GM18873 (cell line): ENCODE measurements at regions not wholly inside any gene's neighbourhood (a gene's known extent, or its start where the extent isn't known, plus 50 kb on each side); places are given as distances from the start of the nearest gene placed in this dataset.

Experiments used
- ATAC-seq: cut with Tn5 transposase; IDR thresholded peaks from one replicate; pipeline ENCODE4 v1.9.1; 2021; ENCODE audit warnings: mild to moderate bottlenecking, moderate library complexity, moderate number of reproducible peaks; ENCODE audit not compliant: unreplicated experiment, low FRiP score

DNA sequence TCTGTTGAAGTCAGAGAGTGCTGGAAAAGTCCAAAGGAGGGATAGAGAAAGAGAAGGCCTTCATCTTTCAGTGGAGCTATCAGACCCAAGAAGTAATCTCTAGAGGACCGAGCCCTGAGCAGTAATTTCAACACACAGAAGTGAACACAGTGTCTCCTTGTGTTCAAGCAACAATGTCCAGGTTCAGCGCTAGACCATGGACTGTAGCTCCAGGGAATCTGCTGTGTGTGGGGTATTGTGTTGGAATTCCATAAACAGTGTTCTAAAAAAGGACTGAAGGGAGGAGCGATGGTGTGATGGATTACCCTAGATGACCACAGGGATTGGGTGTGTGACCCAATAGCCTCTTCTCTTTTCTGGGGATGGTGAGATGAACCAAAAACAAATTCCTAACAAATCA lies 165.9 kb downstream of the BLID start:
- no peak for ATAC-seq

DNA sequence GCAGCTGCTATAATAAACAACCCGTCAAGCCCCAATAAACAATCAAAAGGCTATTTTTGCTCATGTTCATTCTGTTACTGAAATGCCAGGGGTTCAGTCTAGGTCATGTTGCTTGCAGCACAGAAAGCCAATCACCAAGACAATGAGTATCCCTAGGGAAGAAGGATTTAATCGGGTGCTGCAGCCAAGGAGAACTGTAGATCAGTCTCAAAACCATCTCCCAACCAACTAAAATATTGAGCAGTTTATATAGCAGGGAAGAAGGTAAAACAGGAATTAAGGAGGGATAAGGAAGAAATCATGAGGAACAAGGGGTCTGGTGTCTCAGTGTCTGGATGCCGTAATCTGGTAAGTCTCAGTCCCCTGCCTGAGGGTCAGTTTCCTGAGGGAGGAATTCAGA lies 169.5 kb downstream of the BLID start:
- no peak for ATAC-seq

DNA sequence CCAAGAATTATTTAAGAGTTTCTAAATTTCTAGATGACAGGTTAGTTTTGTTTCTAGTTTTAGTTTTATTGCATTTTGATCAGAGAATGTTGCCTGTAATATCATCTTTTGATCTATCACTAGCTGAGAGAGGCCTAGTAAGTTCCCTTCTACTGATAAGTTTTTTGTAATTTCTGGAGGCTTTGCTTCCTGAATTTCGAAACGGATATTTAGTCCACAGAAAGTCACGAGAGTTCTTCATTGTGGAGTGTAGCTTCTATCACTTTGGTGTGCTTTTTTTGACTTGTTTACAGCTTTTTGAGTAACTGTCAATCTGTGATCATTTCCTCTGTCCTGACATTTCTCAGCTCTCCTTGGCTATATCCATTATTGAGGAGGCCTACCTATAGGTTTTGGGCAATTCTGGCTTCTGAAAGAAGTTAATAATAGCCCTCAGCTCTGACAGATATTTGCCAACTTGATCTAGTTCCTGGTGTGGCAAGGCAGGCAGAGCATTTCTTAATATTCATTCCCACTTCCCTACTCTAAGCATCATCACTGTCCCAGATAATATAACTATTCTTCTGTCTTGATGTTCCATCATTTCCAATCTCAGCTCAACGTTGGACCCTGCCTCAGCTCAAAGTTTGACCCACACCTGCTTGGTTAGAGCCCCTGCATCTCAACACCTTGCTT lies 171.3 kb downstream of the BLID start:
- ATAC-seq, result no peak

DNA sequence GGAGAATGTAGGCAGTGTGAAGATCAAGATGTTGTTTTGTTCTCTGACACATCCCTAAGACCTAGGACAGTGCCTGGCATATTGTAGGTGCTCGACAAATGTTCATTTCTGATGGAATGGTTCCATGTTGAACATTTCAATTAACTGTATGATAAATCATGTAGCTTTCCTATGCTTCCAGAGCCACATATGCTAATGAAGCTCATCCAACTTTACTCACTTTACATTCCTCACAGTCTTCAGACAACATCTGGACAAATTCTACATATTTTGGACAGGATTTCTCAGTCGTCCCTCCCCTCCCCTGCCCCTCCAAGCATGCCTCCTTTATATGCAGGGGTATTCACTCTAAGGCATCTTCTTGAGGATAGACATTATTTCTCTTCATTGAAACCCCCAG lies 177.9 kb downstream of the BLID start:
- no peak for ATAC-seq

DNA sequence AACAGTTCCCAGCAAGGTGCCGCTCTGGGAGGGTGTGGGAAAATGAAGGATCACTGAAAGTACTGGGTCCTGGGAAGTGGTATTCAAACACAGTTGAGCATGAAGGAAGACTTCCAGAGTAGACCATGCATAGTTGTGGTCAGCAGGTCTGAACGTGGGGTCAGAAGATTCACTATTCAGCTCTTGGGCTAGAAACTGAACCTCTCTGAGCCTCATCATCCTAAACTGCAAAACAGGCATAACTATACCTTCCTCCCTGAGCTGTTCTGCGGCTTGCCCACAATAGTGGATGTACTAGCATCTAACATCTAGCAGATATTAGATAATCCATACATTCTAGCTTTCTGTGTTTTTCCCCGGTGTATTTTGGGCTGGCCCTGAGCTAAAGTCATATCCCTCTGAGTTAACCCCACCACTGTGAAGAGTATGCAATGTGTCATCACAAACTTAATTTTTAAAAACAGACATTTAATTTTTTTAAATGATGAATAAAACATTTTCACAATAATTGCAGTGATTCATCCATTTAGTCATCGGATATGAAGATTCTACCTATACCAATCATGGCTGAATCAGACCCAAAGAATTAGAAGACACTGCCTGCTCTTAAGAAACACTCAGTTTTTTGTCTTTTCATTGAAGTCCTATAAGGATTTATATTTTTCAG lies 179.1 kb downstream of the BLID start:
- no peak for ATAC-seq

DNA sequence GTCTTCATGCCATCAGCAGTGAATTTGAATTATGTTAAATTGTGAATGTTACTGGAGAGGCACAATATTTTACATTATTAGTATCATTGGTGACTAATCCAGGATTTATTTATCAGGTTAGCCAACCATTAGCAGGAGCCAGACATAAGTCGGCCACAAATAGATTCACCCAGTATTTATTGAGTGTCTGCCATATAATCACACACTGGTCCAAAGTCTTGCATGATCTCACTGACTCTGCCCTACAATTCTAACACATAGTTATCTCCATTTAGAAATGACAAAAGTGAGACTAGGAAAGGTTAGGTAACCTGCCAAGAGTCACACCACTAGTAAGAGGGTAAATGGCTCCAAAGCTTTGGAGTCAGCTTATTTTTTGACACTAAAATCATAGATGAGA lies 179.6 kb downstream of the BLID start:
- ATAC-seq, result no peak

DNA sequence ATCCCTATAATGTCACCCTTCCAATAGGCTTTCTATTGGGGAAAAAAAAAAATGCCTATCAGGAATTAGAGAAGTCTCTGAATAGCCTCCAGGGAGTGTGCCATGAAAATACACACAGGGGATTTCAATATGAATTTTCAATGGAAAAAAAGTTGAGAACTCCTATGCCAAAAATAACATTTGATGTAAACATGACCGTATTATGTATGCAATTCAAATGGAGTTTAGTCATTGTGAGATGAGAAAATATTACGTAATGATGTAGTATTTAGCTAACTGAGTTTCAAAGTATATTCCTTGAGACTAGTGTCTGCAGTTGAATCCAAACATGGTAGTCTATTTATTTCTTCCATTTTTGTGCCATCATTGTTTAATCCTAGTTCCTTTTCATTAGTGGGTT lies 182.3 kb downstream of the BLID start:
- ATAC-seq, result no peak

DNA sequence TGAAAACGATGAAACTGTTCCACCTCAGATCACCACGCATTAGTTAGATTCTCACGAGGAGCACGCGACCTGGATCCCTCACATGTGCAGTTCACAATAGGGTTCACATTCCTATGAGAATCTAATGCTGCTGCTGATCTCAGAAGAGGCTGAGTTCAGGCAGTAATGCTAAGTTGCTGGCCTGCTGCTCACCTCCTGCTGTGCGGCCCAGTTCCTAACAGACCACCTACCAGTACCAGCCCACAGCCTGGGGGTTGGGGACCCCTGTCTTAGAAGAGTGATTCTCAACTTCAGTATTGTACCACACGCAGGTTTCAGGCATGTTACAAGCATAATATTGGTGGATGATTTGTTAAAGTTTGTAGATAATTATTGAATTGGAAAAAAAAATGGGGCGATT lies 182.7 kb downstream of the BLID start:
- no peak for ATAC-seq

DNA sequence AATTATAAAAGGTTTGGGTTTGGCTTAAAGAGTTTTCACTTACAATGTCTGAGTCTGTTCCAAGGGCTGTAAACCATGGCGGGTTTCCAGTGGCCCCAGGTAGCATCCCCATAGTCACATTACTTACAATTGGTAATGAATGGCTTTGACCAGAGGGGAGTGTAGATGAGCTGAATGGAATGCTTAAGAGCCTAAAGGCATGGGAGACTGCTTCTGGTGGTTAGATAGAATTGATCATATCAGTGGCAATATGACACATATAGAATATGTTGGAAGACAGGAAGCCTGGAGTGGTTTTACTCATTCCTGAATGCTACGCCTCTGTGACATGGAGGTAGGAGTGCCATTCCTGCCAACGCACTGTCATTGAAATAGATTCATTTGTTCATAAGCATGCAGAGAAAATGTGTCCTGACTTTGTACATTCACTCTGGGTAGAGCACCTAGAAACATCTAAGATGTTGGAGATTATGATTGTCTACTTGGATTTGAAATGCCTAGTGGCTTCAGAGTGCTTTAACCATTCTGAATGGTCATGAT lies 183.3 kb downstream of the BLID start:
- no peak for ATAC-seq

DNA sequence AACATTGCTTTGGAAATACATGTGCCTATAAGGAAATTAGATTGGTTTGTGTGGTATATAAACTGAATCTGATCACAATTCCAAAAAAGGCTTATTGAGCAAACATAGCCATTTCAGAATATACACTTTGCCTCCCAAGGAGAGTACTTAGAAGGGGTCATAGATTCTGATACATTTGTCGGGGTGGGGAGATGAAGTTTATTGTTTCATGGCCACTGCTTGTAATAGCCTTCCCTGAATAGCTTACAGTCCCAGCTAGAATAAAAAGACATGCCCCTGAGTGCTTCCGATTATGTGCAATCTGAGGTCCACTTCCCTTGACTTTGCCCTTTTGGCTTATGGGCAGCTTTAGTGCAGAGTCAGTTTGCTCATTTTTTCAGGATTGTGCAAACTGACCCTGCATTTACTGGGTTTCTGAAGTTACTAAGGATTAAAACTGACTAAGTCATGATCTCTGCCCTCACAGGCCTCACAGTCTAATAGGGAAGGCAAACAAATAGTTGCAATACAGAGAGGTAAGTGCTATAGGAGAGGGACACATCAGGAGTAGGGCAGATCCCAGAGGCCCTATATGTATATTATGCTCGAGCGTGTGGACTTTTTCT lies 184.2 kb downstream of the BLID start:
- no peak for ATAC-seq

DNA sequence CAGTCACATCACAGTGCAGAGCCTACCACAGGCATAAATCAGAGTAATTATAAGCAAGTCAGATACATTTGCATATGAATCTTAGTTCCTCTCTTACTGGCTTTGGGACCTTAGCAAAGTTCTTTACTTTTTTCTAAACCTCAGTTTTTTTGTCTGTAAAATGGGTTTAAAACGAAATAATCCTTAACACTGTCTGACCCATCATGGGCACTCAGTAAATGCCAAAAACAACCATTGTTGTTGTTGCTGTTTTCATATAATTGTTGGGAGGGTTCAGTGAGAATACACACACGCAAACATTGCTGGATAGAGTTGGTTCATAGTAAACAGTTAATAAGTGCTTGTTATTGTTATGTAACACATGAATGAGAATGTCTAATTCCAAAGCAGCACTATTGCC lies 184.9 kb downstream of the BLID start:
- no peak for ATAC-seq

DNA sequence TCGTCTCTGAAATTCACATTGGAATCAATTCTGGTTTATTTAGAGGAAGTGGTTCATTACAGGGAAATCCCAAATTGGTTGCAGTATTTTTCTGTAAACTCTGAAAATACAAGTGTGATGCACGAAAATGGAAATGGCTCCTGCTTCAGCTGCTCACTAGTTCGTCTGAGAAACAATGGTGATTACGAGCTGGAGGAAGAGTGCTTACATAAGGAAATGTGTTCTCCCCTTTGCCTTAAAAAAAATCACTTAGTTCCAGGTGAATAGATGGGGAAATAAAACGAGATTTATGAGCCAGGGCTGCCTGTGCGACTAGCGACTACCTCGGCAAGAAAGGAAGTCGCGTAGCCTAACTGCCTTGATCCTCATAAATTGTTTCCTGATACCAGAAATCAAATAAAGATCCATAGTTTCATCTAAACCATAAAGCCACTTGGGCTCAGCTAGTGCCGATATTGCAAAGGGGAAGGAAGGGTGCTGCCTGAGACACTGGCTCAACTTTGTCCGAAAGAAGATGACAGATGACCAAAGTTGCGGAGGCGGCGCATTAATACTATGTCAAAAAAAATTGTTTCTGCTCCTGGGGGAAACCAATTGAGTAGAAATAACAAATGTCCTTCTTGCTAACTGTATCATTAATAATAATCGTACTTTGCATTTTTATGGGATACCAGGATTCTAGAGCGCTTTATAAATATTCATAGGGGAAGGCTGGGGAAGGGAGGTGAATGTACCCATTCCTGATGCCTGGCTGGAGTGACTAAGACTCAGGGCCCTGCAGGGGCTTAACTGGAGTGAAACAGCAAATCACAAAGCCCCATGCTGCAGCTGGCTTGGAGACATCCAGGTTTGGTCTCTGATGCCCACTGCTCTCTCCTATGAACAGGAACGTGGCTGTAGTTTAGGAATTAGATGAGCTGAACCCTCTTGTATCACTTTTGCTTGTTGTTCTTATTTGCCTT lies 185.7 kb downstream of the BLID start:
- no peak for ATAC-seq

DNA sequence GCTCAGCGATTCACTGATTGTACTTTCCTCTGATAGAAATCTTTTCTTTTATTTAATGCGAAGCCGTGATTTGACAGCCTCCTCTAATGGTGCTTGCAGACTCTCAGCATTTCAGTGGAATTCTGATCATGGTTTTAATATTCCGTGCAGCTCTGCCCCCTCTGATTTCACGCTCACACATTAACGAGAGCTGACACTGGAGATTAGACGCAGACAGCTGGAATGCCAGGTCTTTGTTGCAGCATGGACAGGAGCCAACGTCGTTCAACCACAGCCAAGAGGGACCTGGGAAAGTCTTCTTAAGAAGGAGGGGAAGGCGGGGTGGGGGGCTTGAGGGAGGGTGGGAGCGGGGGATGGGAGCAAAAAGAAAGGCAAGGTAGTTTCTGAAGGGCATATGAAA lies 186.4 kb downstream of the BLID start:
- ATAC-seq, result no peak

DNA sequence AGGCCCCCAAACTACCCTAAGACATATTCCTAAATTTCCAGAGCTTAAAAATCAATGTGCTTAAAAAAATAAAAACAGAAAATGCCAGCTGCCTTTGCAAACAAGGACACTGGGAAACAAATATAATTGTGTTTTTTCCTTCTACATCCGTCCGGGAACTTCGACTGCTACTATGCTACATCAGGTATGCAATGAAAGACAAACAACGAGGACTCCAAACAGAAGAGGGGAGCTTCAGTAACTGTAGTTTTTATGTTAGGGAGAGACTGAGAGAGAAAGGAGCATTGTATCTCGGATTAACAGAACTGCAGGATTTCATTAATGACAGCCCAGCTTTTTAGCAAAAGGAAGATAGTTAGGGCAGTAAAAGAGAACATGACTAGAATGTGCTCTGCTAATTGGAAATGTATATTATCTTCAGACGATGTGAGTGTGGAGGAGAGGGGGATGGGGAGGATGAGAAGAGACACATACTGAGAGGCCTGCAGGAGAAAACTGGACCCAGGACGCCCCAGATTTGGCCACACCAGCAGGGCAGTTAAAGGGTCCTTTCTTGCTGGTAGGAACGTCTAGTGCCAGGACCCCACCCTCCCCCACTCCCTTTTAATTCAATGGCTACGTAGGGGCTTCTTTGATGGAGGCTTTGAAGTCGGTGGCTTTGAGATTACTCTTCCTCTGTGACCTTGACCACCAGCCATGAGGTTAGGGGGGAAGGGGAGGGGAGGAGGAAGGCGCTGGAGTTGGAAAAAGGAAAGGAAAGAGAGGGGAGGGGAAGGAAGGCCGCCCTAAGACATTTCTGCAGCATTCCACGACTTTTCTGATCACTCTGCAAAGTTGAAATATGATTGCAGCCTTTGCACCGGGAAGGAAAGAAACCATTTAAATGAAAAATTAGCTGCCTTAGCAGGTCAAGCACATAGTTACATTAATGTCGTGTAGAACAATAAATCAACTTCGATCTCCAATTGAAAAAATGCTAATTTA lies 187.1 kb downstream of the BLID start:
- ATAC-seq, result no peak

DNA sequence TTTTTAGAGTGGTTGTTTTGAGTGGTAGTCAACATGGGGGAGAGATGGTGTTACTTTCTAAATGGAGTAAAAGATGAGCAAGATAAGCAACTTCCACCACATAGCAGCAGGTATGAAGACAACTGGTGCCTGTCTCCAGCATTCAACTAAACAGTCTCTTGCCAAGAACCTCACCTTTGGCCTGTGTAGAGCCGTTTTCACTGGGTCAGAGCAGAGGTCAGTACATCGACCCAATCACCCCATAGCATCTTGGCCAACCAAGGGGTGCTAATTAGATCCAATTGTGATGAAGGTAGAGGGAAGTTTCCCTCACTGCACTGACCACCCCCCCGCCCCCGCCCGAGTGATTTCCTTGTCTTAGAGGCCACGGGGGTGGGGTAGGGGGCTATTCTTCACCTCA lies 188.2 kb downstream of the BLID start:
- no peak for ATAC-seq

DNA sequence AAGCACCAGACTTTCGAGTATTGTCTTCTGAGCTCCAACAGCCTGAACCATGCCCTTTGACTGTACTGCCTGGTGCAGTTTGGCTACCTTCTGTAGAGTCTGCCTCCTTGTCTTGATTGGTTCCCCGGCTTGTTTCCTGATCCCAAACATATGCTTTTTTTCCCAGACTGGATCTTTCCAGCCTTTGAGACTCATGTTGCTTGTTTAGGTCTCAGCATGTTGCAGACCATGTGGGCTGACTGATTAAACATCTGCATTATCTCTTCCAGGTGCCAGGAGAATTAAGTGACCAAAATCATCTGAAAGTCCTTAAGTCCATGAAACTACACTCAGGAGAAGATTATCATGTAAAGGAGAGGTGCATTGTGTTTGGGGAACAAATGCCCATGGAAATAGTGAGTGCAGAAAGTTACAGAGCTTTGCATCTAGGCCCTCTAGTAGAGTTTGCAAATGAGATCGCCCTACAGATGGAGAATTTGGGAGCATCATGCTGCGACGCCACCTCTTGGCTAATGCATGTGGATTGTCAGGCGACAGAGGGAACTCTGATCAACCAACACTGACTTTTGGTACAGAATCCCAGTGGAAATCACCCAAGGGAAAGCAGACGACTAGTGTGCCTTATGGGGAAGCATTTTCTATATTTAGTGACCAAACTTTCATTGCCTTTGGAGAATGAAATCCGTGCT lies 188.8 kb downstream of the BLID start:
- no peak for ATAC-seq

DNA sequence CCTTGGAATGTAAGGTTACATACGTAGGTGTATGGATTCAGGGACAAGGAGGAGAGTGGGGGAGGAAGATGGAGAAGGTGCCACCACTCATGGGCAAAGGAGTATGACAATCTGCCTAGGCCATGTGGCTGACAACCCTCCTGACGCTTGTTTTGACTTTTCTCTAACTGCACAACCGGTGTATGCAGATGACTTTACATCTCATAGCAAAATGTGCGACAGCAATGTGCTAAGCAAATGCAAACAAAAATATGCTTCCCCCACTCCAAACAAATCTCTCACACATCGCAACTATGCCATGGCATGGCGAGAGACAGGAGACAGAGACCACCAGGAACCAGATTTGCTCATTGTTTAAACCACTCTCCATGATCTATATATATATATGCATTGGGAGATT lies 191.8 kb downstream of the BLID start:
- ATAC-seq, result no peak

DNA sequence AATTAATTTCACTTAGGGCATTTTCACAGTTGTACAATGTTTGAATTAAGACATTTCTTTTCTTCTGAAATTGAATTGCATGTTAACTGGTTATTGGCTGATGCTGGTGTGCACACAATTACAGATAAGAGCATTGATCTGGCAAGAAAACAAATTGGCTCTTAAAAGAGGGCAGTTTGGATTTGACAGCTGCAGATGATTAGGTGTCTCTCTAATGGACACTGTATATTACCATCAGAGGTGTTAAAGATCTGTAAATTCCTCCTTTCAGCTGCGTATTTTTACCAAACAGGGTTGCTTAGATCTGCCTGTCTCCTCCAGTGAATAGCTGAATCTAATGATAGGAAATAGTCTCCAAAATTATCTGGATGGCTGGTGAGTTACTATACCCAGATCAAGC lies 198.5 kb downstream of the BLID start:
- ATAC-seq, result no peak

DNA sequence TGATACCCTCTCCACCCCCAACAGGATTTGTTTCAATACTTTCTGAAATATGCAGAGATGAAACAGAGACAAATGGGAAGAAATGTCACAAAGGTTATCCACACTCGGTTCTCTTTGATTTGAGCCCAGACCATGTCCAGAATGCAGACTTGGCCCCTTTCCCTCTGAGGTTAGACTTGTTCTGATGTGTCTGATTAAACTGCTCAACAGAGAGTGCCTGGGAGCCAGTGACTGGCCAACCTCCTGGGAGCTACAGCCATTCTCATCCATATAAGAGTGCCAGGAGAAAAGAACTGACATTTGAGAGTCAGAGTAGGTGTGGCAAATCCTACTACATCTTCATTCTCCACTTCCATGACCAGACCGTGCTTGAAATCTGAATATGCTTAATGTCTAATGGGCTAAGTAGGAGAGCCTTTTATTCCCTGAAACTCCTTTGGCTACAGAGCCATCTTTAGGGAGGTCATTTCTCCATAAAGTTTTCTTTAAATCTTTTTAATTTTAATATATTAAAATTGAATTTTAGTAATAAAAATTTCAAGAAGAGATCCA lies 201.4 kb downstream of the BLID start:
- no peak for ATAC-seq
